ENCODE measurements at regions not wholly inside any gene's neighbourhood (a gene's known extent, or its start where the extent isn't known, plus 50 kb on each side); places are given as distances from the start of the nearest gene placed in this dataset.

GRCh38 chr4:184929476-184929875, 88.8 kb upstream of the HELT start:
- Histone ChIP-seq H3K27me3 (ENCODE audit: control insufficient read depth, insufficient read depth, low read length) (no peaks in the 10 kb centered on the region), H3K27ac (ENCODE audit: low read depth, low read length) (no peak overlapping the region), H3K9me3 (ENCODE audit: control insufficient read depth, insufficient read depth, low read length) (peaks cover 2% of the 10 kb centered on the region; the same call in 1 of the 2 replicates), H3K4me3 (ENCODE audit: low read depth, low read length) (no peak overlapping the region)
- no peak for TF ChIP-seq CTCF (IDR thresholded peaks at IDR 0.05; ENCODE audit: low read depth, low read length)
- no peak for DNase-seq (ENCODE audit: low read depth, low spot score)
- CTCF ChIA-PET, result no interaction called here
- POLR2A ChIA-PET, result no interaction called here

- Histone ChIP-seq H3K4me3 (ENCODE audit: low read depth, low read length) (no peak overlapping the region), H3K27me3 (ENCODE audit: control insufficient read depth, insufficient read depth, low read length) (no peaks in the 10 kb centered on the region), H3K27ac (ENCODE audit: low read depth, low read length) (no peak overlapping the region), H3K9me3 (ENCODE audit: control insufficient read depth, insufficient read depth, low read length) (peaks cover 2% of the 10 kb centered on the region; the same call in 1 of the 2 replicates)
- CTCF ChIA-PET, result no interaction called here
- POLR2A ChIA-PET, result no interaction called here
- DNase-seq (ENCODE audit: low read depth, low spot score), result no peak
- no peak for TF ChIP-seq CTCF (IDR thresholded peaks at IDR 0.05; ENCODE audit: low read depth, low read length)
Observed at GRCh38 chr4:184930026-184930425, 88.3 kb upstream of the HELT start.

- Histone ChIP-seq H3K27ac (ENCODE audit: low read depth, low read length) (no peak overlapping the region), H3K27me3 (ENCODE audit: control insufficient read depth, insufficient read depth, low read length) (no peaks in the 10 kb centered on the region), H3K4me3 (ENCODE audit: low read depth, low read length) (no peak overlapping the region), H3K9me3 (ENCODE audit: control insufficient read depth, insufficient read depth, low read length) (peaks cover 2% of the 10 kb centered on the region; the same call in 1 of the 2 replicates)
- no peak for TF ChIP-seq CTCF (IDR thresholded peaks at IDR 0.05; ENCODE audit: low read depth, low read length)
- ChIA-PET POLR2A (no interaction called here), CTCF (no interaction called here)
- no peak for DNase-seq (ENCODE audit: low read depth, low spot score)
Observed at GRCh38 chr4:184932343-184932742, 85.9 kb upstream of the HELT start.

- TF ChIP-seq CTCF (IDR thresholded peaks at IDR 0.05; ENCODE audit: low read depth, low read length), result no peak
- Histone ChIP-seq H3K4me3 (ENCODE audit: low read depth, low read length) (no peak overlapping the region), H3K9me3 (ENCODE audit: control insufficient read depth, insufficient read depth, low read length) (peaks cover 2% of the 10 kb centered on the region; the same call in 1 of the 2 replicates), H3K27ac (ENCODE audit: low read depth, low read length) (no peak overlapping the region), H3K27me3 (ENCODE audit: control insufficient read depth, insufficient read depth, low read length) (no peaks in the 10 kb centered on the region)
- ChIA-PET POLR2A (no interaction called here), CTCF (no interaction called here)
- no peak for DNase-seq (ENCODE audit: low read depth, low spot score)
Observed at GRCh38 chr4:184933311-184933710, 85.0 kb upstream of the HELT start.

GRCh38 chr4:184934184-184934583, 84.1 kb upstream of the HELT start:
- DNase-seq (ENCODE audit: low read depth, low spot score), result no peak
- TF ChIP-seq CTCF (IDR thresholded peaks at IDR 0.05; ENCODE audit: low read depth, low read length), result no peak
- Histone ChIP-seq H3K4me3 (ENCODE audit: low read depth, low read length) (no peak overlapping the region), H3K9me3 (ENCODE audit: control insufficient read depth, insufficient read depth, low read length) (peaks cover 2% of the 10 kb centered on the region; the same call in 1 of the 2 replicates), H3K27me3 (ENCODE audit: control insufficient read depth, insufficient read depth, low read length) (no peaks in the 10 kb centered on the region), H3K27ac (ENCODE audit: low read depth, low read length) (no peak overlapping the region)
- ChIA-PET POLR2A (no interaction called here), CTCF (no interaction called here)
